GM20000 (cell line): ENCODE measurements at regions not wholly inside any gene's neighbourhood (a gene's known extent, or its start where the extent isn't known, plus 50 kb on each side); places are given as distances from the start of the nearest gene placed in this dataset.

Experiments
- DNase-seq: peaks from one replicate; pipeline ENCODE4 v3.0.0; 2012; ENCODE audit warnings: low spot score
- CTCF ChIP-seq: IDR thresholded peaks from 2 replicates; pipeline ENCODE4 v1.5.1; 2012; ENCODE audit warnings: mild to moderate bottlenecking, control low read depth; ENCODE audit errors: extremely low read depth, missing control alignments

GRCh38 chr6:93574299-93574698, 154.9 kb upstream of the EPHA7 start:
- no peak for DNase-seq
- TF ChIP-seq CTCF: no peak

GRCh38 chr6:93571346-93571745, 152.0 kb upstream of the EPHA7 start:
- TF ChIP-seq CTCF: no peak
- DNase-seq: no peak

GRCh38 chr6:93568169-93568568, 148.8 kb upstream of the EPHA7 start:
- TF ChIP-seq CTCF: no peak
- no peak for DNase-seq

GRCh38 chr6:93567164-93567563, 147.8 kb upstream of the EPHA7 start:
- no peak for DNase-seq
- TF ChIP-seq CTCF: no peak

GRCh38 chr6:93566285-93566684, 146.9 kb upstream of the EPHA7 start:
- no peak for DNase-seq
- no peak for TF ChIP-seq CTCF

GRCh38 chr6:93562582-93562981, 143.2 kb upstream of the EPHA7 start:
- TF ChIP-seq CTCF: no peak
- DNase-seq: no peak

GRCh38 chr6:93555292-93555691, 135.9 kb upstream of the EPHA7 start:
- no peak for TF ChIP-seq CTCF
- DNase-seq: no peak

GRCh38 chr6:93554018-93554417, 134.7 kb upstream of the EPHA7 start:
- no peak for TF ChIP-seq CTCF

More at GRCh38 chr6:93554018-93554417, 134.7 kb upstream of the EPHA7 start:
- DNase-seq: no peak
